Gastrocnemius medialis (tissue), 4 donors: ENCODE measurements at regions not wholly inside any gene's neighbourhood (a gene's known extent, or its start where the extent isn't known, plus 50 kb on each side); places are given as distances from the start of the nearest gene placed in this dataset.
"Not testable (repeated sequence)": the region's sequence is repeated elsewhere in the genome, so short reads cannot be mapped to it uniquely, and the experiment has no call there.

ENCODE experiments used
- ATAC-seq, 2 donors: fragments of 150-250 bp; one replicate each; pipeline ENCODE4 v1.9.1; 2016
- DNase-seq, 2 donors: peaks; one replicate each; pipeline ENCODE4 v3.0.0-alpha.2; 2019
- H3K27ac ChIP-seq, 4 donors: fragments of 200-600 bp; sonication (generic); 1 replicate in 1 of 4; 2 replicates in 3 of 4; pipeline ENCODE4 v1.5.1; 2016 to 2018; ENCODE audit warnings: mild to moderate bottlenecking in 2 of 4, moderate library complexity in 1 of 4
- H3K27me3 ChIP-seq, 3 donors: fragments of 200-600 bp; sonication (generic) in 2 of 3; 1 replicate in 1 of 3; 2 replicates in 2 of 3; pipeline versions ENCODE4 v1.5.1 to v1.6.0; 2016 to 2019; ENCODE audit warnings: mild to moderate bottlenecking in 1 of 3, moderate library complexity in 1 of 3
- H3K36me3 ChIP-seq, 2 donors: fragments of 200-600 bp; sonication (generic) in 1 of 2; one replicate each; pipeline ENCODE4 v1.5.1; 2017 to 2018
- H3K4me1 ChIP-seq, 2 donors: fragments of 200-600 bp; sonication (generic) in 1 of 2; one replicate each; pipeline ENCODE4 v1.5.1; 2016 to 2017; ENCODE audit warnings: mild to moderate bottlenecking in 2 of 2
- H3K4me3 ChIP-seq, 4 donors: fragments of 200-600 bp; sonication (generic) in 3 of 4; 1 replicate in 1 of 4; 2 replicates in 3 of 4; pipeline ENCODE4 v1.5.1; 2016 to 2019; ENCODE audit warnings: mild to moderate bottlenecking in 2 of 4
- H3K9me3 ChIP-seq, 3 donors: fragments of 200-600 bp; sonication (generic) in 2 of 3; 1 replicate in 1 of 3; 2 replicates in 2 of 3; pipeline ENCODE4 v1.5.1; 2016 to 2019
- CTCF ChIP-seq, 5 experiments: fragments of 450-650 bp in 3 of 5; fragments of 200-600 bp in 2 of 5; sonication (generic) in 2 of 5; IDR thresholded peaks in 4 of 5; conservative IDR thresholded peaks in 1 of 5; 1 replicate in 4 of 5; 2 replicates in 1 of 5; pipeline ENCODE4 v1.5.1; 2016 to 2019; ENCODE audit warnings: antibody characterized with exemption in 5 of 5, mild to moderate bottlenecking in 3 of 5, moderate library complexity in 3 of 5
- POLR2A ChIP-seq, 2 donors: fragments of 450-650 bp; IDR thresholded peaks; one replicate each; pipeline ENCODE4 v1.6.1; 2017; ENCODE audit warnings: antibody characterized with exemption in 2 of 2, mild to moderate bottlenecking in 2 of 2, moderate library complexity in 2 of 2
- in situ Hi-C, 4 donors: fragments of 200-750 bp; cut with MboI; loops; one replicate each; pipeline versions ENCODE4 v1.15.0 to v1.8.0; 2017; ENCODE audit warnings: low sequenced_read_pairs in 4 of 4
- intact Hi-C: fragments of 100-400 bp; cut with DNase I; formaldehyde crosslinking; loops from one replicate; pipeline ENCODE4 v1.15.1; 2023; ENCODE audit warnings: low total_unique reads

- no peak for ATAC-seq
Observed at GRCh38 chr4:66929748-66930147, 615.6 kb downstream of the CENPC start.

GRCh38 chr4:66928881-66929280 is 616.4 kb downstream of the CENPC start:
- intact Hi-C loops, H3K9me3 ChIP-seq, H3K36me3 ChIP-seq, DNase-seq, ATAC-seq, H3K4me1 ChIP-seq, H3K27me3 ChIP-seq, H3K27ac ChIP-seq, in situ Hi-C loops, H3K4me3 ChIP-seq: not testable (repeated sequence)

More at GRCh38 chr4:66929748-66930147, 615.6 kb downstream of the CENPC start:
- Histone ChIP-seq H3K9me3 (no peaks in the 10 kb centered on the region), H3K4me3 (no peak overlapping the region), H3K27me3 (no peaks in the 10 kb centered on the region), H3K36me3 (no peaks in the 10 kb centered on the region), H3K27ac (no peak overlapping the region), H3K4me1 (no peaks in the 10 kb centered on the region)
- in situ Hi-C loops (no loop called here), intact Hi-C loops (no loop called here)
- no peak for TF ChIP-seq CTCF (IDR thresholded peaks at IDR 0.05 in 4 of 5, conservative IDR thresholded peaks at IDR 0.05 in 1 of 5)
- TF ChIP-seq POLR2A (IDR thresholded peaks at IDR 0.05), result no peak
- no peak for DNase-seq

GRCh38 chr4:66927937-66928336 is 617.4 kb downstream of the CENPC start:
- Histone ChIP-seq H3K27ac (no peak overlapping the region), H3K4me3 (no peak overlapping the region), H3K36me3 (no peaks in the 10 kb centered on the region), H3K27me3 (no peaks in the 10 kb centered on the region), H3K9me3 (no peaks in the 10 kb centered on the region), H3K4me1 (no peaks in the 10 kb centered on the region)
- ATAC-seq (no peak), DNase-seq (no peak)
- in situ Hi-C loops (no loop called here), intact Hi-C loops (no loop called here)
- TF ChIP-seq CTCF (IDR thresholded peaks at IDR 0.05 in 4 of 5, conservative IDR thresholded peaks at IDR 0.05 in 1 of 5) (no peak), POLR2A (IDR thresholded peaks at IDR 0.05) (no peak)

GRCh38 chr4:66926687-66927086 is 618.6 kb downstream of the CENPC start:
- DNase-seq, result no peak
- Histone ChIP-seq H3K4me1 (no peaks in the 10 kb centered on the region), H3K27ac (no peak overlapping the region), H3K9me3 (no peaks in the 10 kb centered on the region), H3K27me3 (no peaks in the 10 kb centered on the region), H3K36me3 (no peaks in the 10 kb centered on the region), H3K4me3 (no peak overlapping the region)
- intact Hi-C loops (no loop called here), in situ Hi-C loops (no loop called here)
- no peak for ATAC-seq
- TF ChIP-seq POLR2A (IDR thresholded peaks at IDR 0.05) (no peak), CTCF (IDR thresholded peaks at IDR 0.05 in 4 of 5, conservative IDR thresholded peaks at IDR 0.05 in 1 of 5) (no peak)

GRCh38 chr4:66923081-66923865 is 622.0 kb downstream of the CENPC start:
- Histone ChIP-seq H3K27me3 (no peaks in the 10 kb centered on the region), H3K9me3 (no peaks in the 10 kb centered on the region), H3K27ac (no peak overlapping the region), H3K4me3 (no peak overlapping the region), H3K36me3 (no peaks in the 10 kb centered on the region), H3K4me1 (no peaks in the 10 kb centered on the region)
- TF ChIP-seq POLR2A (IDR thresholded peaks at IDR 0.05) (no peak), CTCF (IDR thresholded peaks at IDR 0.05 in 4 of 5, conservative IDR thresholded peaks at IDR 0.05 in 1 of 5) (no peak)
- no peak for ATAC-seq
- in situ Hi-C loops (no loop called here), intact Hi-C loops (no loop called here)
- no peak for DNase-seq
